Effector memory CD8-positive, alpha-beta T cell (primary cell): ENCODE measurements at regions not wholly inside any gene's neighbourhood (a gene's known extent, or its start where the extent isn't known, plus 50 kb on each side); places are given as distances from the start of the nearest gene placed in this dataset.

Experiments used
- ATAC-seq: fragments of 150-1000 bp; cut with Tn5 transposase; replicated peaks from 2 replicates; pipeline ENCODE4 v1.10.0; 2021; ENCODE audit warnings: mild to moderate bottlenecking, moderate library complexity
- DNase-seq, 3 experiments: peaks; one replicate each; pipeline ENCODE4 v3.0.0; 2021
- H3K27ac Mint-ChIP-seq, 2 donors: one replicate each; pipeline ENCODE4 v1.8.0; 2022; ENCODE audit warnings: mild to moderate bottlenecking in 2 of 2, mixed read lengths in 2 of 2, moderate library complexity in 2 of 2
- H3K27me3 Mint-ChIP-seq, 2 donors: one replicate each; pipeline ENCODE4 v1.8.0; 2022; ENCODE audit warnings: mixed read lengths in 2 of 2
- H3K36me3 Mint-ChIP-seq: one replicate; pipeline ENCODE4 v1.8.0; 2022; ENCODE audit warnings: mild to moderate bottlenecking, moderate library complexity, mixed read lengths; ENCODE audit not compliant: insufficient read depth
- H3K4me1 Mint-ChIP-seq, 2 donors: one replicate each; pipeline ENCODE4 v1.8.0; 2022; ENCODE audit warnings: low read depth in 2 of 2, mixed read lengths in 2 of 2
- H3K4me3 Mint-ChIP-seq, 2 donors: one replicate each; pipeline ENCODE4 v1.8.0; 2022; ENCODE audit warnings: mild to moderate bottlenecking in 2 of 2, mixed read lengths in 2 of 2, moderate library complexity in 2 of 2
- H3K9me3 Mint-ChIP-seq, 2 donors: one replicate each; pipeline ENCODE4 v1.8.0; 2022; ENCODE audit warnings: mixed read lengths in 2 of 2

GRCh38 chr2:123916531-123916930 is 108.6 kb upstream of the CNTNAP5 start:
- ATAC-seq: no peak
- H3K4me1 Mint-ChIP-seq: no peaks in the 10 kb centered on the region
- H3K27ac Mint-ChIP-seq: no peak overlapping the region
- DNase-seq: no peak
- no peaks in the 10 kb centered on the region for H3K36me3 Mint-ChIP-seq
- H3K27me3 Mint-ChIP-seq: no peaks in the 10 kb centered on the region
- no peak overlapping the region for H3K4me3 Mint-ChIP-seq
- H3K9me3 Mint-ChIP-seq: peaks cover 11 to 40% of the 10 kb centered on the region in 2 donors

- Mint-ChIP-seq H3K9me3 (peaks cover 11 to 40% of the 10 kb centered on the region in 2 donors), H3K4me1 (no peaks in the 10 kb centered on the region), H3K27me3 (no peaks in the 10 kb centered on the region), H3K36me3 (no peaks in the 10 kb centered on the region), H3K27ac (no peak overlapping the region), H3K4me3 (no peak overlapping the region)
- DNase-seq: no peak
- ATAC-seq: no peak
Measured at GRCh38 chr2:123917241-123917640, 107.8 kb upstream of the CNTNAP5 start.

- Mint-ChIP-seq H3K4me3 (no peak overlapping the region), H3K27ac (no peak overlapping the region), H3K4me1 (no peaks in the 10 kb centered on the region), H3K9me3 (peaks cover 9 to 24% of the 10 kb centered on the region in 2 donors), H3K36me3 (no peaks in the 10 kb centered on the region), H3K27me3 (no peaks in the 10 kb centered on the region)
- ATAC-seq (no peak), DNase-seq (no peak)
Measured at GRCh38 chr2:123928358-123928757, 96.7 kb upstream of the CNTNAP5 start.

GRCh38 chr2:123935405-123935804 is 89.7 kb upstream of the CNTNAP5 start:
- Mint-ChIP-seq H3K9me3 (peaks cover 1 to 8% of the 10 kb centered on the region in 2 donors), H3K27ac (no peak overlapping the region), H3K4me1 (no peaks in the 10 kb centered on the region), H3K27me3 (no peaks in the 10 kb centered on the region), H3K36me3 (no peaks in the 10 kb centered on the region), H3K4me3 (no peak overlapping the region)
- DNase-seq: no peak
- ATAC-seq: no peak

- no peaks in the 10 kb centered on the region for H3K27me3 Mint-ChIP-seq
- ATAC-seq (no peak), DNase-seq (no peak)
- peaks cover 3 to 22% of the 10 kb centered on the region in 2 donors for H3K9me3 Mint-ChIP-seq
- H3K36me3 Mint-ChIP-seq: no peaks in the 10 kb centered on the region
- H3K4me3 Mint-ChIP-seq: no peak overlapping the region
- no peaks in the 10 kb centered on the region for H3K4me1 Mint-ChIP-seq
- H3K27ac Mint-ChIP-seq: no peak overlapping the region
Measured at GRCh38 chr2:123953846-123954245, 71.2 kb upstream of the CNTNAP5 start.

- no peaks in the 10 kb centered on the region for H3K36me3 Mint-ChIP-seq
- no peak for DNase-seq
- no peak overlapping the region for H3K4me3 Mint-ChIP-seq
- no peak overlapping the region for H3K27ac Mint-ChIP-seq
- H3K9me3 Mint-ChIP-seq: peaks cover 6 to 23% of the 10 kb centered on the region in 2 donors
- ATAC-seq: no peak
- no peaks in the 10 kb centered on the region for H3K27me3 Mint-ChIP-seq
- no peaks in the 10 kb centered on the region for H3K4me1 Mint-ChIP-seq
Measured at GRCh38 chr2:123958011-123958410, 67.1 kb upstream of the CNTNAP5 start.

GRCh38 chr2:123961576-123961975 is 63.5 kb upstream of the CNTNAP5 start:
- no peaks in the 10 kb centered on the region for H3K36me3 Mint-ChIP-seq
- H3K9me3 Mint-ChIP-seq: peaks cover 9 to 17% of the 10 kb centered on the region in 2 donors
- no peaks in the 10 kb centered on the region for H3K27me3 Mint-ChIP-seq
- H3K4me3 Mint-ChIP-seq: no peak overlapping the region
- H3K27ac Mint-ChIP-seq: no peak overlapping the region
- no peak for ATAC-seq
- DNase-seq: no peak
- H3K4me1 Mint-ChIP-seq: no peaks in the 10 kb centered on the region

- ATAC-seq (no peak), DNase-seq (no peak)
- no peak overlapping the region for H3K27ac Mint-ChIP-seq
- no peaks in the 10 kb centered on the region for H3K36me3 Mint-ChIP-seq
- H3K27me3 Mint-ChIP-seq: no peaks in the 10 kb centered on the region
- no peaks in the 10 kb centered on the region for H3K4me1 Mint-ChIP-seq
- H3K4me3 Mint-ChIP-seq: no peak overlapping the region
- peaks cover 9 to 13% of the 10 kb centered on the region in 2 donors for H3K9me3 Mint-ChIP-seq
Measured at GRCh38 chr2:123971564-123972318, 53.3 kb upstream of the CNTNAP5 start.
